HCT116 (cell line): ENCODE measurements at regions not wholly inside any gene's neighbourhood (a gene's known extent, or its start where the extent isn't known, plus 50 kb on each side); places are given as distances from the start of the nearest gene placed in this dataset.

Source experiments
- ATAC-seq: fragments of 200-7000 bp; cut with Tn5 transposase; 2 replicates; pipeline ENCODE4 v1.9.1; 2020; ENCODE audit warnings: mild to moderate bottlenecking, moderate library complexity
- BruUV-seq: library from RNA; stranded (reverse); fragments of 400-500 nt; replicated peaks from 2 replicates; lab custom pipeline; 2021; lab: Mats Ljungman, UMichigan
- CTCF ChIA-PET: fragments of 300-600 bp; sonication (Branson Sonifier 250); formaldehyde crosslinking; loops from one replicate; lab custom pipeline; 2021; ENCODE audit warnings: antibody characterized with exemption; lab: Charles Lee
- POLR2A ChIA-PET: fragments of 300-600, 350-600 bp; sonication (Branson Sonifier 250); formaldehyde crosslinking; loops from one replicate; lab custom pipeline; 2021; ENCODE audit warnings: antibody characterized with exemption; lab: Charles Lee
- RAD21 ChIA-PET, 2 experiments: fragments of 300-600 bp; sonication (Branson Sonifier 250); formaldehyde crosslinking; loops; one replicate each; lab custom pipeline; 2023; ENCODE audit warnings: low total read pairs in 2 of 2; ENCODE audit not compliant: uncharacterized antibody in 2 of 2, unreplicated experiment in 2 of 2, low non-redundant PET in 1 of 2; lab: Charles Lee
- DNase-seq: peaks from one replicate; pipeline ENCODE4 v3.0.0-alpha.2; 2010; ENCODE audit warnings: low read depth, low spot score
- H2AFZ ChIP-seq: fragments of 200-600 bp; shearing (Covaris generic), sonication (generic); 2 replicates; pipeline ENCODE4 v1.6.1; 2017; ENCODE audit warnings: low read depth, mixed run types, mixed read lengths, antibody characterized with exemption, low read length; ENCODE audit not compliant: poor library complexity, severe bottlenecking
- H3K27ac ChIP-seq: 2 replicates; pipeline ENCODE4 v1.5.1; 2012; ENCODE audit warnings: low read depth, low read length
- H3K27me3 ChIP-seq: fragments of 200-600 bp; sonication (generic); 2 replicates; pipeline ENCODE4 v1.6.1; 2016; ENCODE audit warnings: mixed run types, low read length, mixed read lengths; ENCODE audit not compliant: insufficient read depth
- H3K36me3 ChIP-seq, 2 experiments: fragments of 200-500 bp in 1 of 2; fragments of 200-600 bp in 1 of 2; sonication (Bioruptor generic) in 1 of 2; sonication (generic) in 1 of 2; 2 replicates each; pipeline versions ENCODE4 v1.5.1 to v1.6.1; 2014 to 2016; ENCODE audit warnings: low read length in 2 of 2, inconsistent platforms in 1 of 2, mixed read lengths in 1 of 2, mixed run types in 1 of 2; ENCODE audit not compliant: insufficient read depth in 2 of 2, control insufficient read depth in 1 of 2
- H3K4me1 ChIP-seq, 2 experiments: fragments of 200-600 bp in 1 of 2; sonication (generic) in 1 of 2; 2 replicates each; pipeline versions ENCODE4 v1.5.1 to v1.6.1; 2012 to 2017; ENCODE audit warnings: low read length in 2 of 2, inconsistent platforms in 1 of 2, mild to moderate bottlenecking in 1 of 2, mixed read lengths in 1 of 2, mixed run types in 1 of 2, moderate library complexity in 1 of 2; ENCODE audit not compliant: insufficient read depth in 2 of 2, control insufficient read depth in 1 of 2
- H3K4me2 ChIP-seq: fragments of 200-600 bp; sonication (generic); 2 replicates; pipeline ENCODE4 v1.6.1; 2017; ENCODE audit warnings: mixed run types, low read length, mixed read lengths
- H3K4me3 ChIP-seq, 2 experiments: fragments of 200-600 bp in 1 of 2; sonication (generic) in 1 of 2; replicated peaks in 1 of 2; 2 replicates each; pipeline ENCODE4 v1.5.1; 2011 to 2016; ENCODE audit warnings: low read length in 2 of 2, control low read depth in 1 of 2, low read depth in 1 of 2, mild to moderate bottlenecking in 1 of 2, mixed read lengths in 1 of 2, mixed run types in 1 of 2
- H3K79me2 ChIP-seq: fragments of 200-600 bp; sonication (generic); 2 replicates; pipeline ENCODE4 v1.6.1; 2017; ENCODE audit warnings: mild to moderate bottlenecking, mixed run types, low read length, moderate library complexity, mixed read lengths; ENCODE audit not compliant: insufficient read depth
- H3K9ac ChIP-seq: fragments of 200-600 bp; sonication (generic); 2 replicates; pipeline ENCODE4 v1.6.1; 2016; ENCODE audit warnings: low read length, mixed read lengths
- H3K9me2 ChIP-seq: fragments of 200-600 bp; sonication (generic), shearing (Covaris generic); 2 replicates; pipeline ENCODE4 v1.6.1; 2017; ENCODE audit warnings: mixed run types, mild to moderate bottlenecking, moderate library complexity; ENCODE audit not compliant: insufficient read depth
- H3K9me3 ChIP-seq, 2 experiments: fragments of 200-500 bp in 1 of 2; fragments of 200-600 bp in 1 of 2; sonication (Bioruptor generic) in 1 of 2; sonication (generic) in 1 of 2; 2 replicates each; pipeline ENCODE4 v1.6.1; 2014 to 2017; ENCODE audit warnings: low read length in 2 of 2, mixed read lengths in 2 of 2, inconsistent platforms in 1 of 2, low read depth in 1 of 2, mild to moderate bottlenecking in 1 of 2, mixed run types in 1 of 2, moderate library complexity in 1 of 2; ENCODE audit not compliant: control insufficient read depth in 1 of 2, insufficient read depth in 1 of 2
- H4K20me1 ChIP-seq: fragments of 200-600 bp; sonication (generic), shearing (Covaris generic); 2 replicates; pipeline ENCODE4 v1.6.1; 2017; ENCODE audit warnings: mixed run types, mild to moderate bottlenecking, moderate library complexity; ENCODE audit not compliant: insufficient read depth
- POLR2AphosphoS5 ChIP-seq: IDR thresholded peaks from 2 replicates; pipeline ENCODE4 v1.6.1; 2011; ENCODE audit warnings: mild to moderate bottlenecking, low read depth, low read length, moderate library complexity
- RAD21 ChIP-seq: IDR thresholded peaks from 2 replicates; pipeline ENCODE4 v1.6.1; 2012; ENCODE audit warnings: low read depth, mild to moderate bottlenecking
- SP1 ChIP-seq: IDR thresholded peaks from 2 replicates; pipeline ENCODE4 v1.6.1; 2012; ENCODE audit warnings: low read depth
- YY1 ChIP-seq: IDR thresholded peaks from 2 replicates; pipeline ENCODE4 v1.6.1; 2011; ENCODE audit warnings: low read length, low read depth, moderate library complexity, mild to moderate bottlenecking; ENCODE audit not compliant: insufficient replicate concordance; ENCODE audit errors: extremely low read depth
- ZFX ChIP-seq: fragments of 450-650 bp; IDR thresholded peaks from 2 replicates; pipeline ENCODE4 v1.6.1; 2017
- intact Hi-C: fragments of 100-400 bp; cut with micrococcal nuclease; formaldehyde crosslinking; loops from 2 replicates; pipeline ENCODE4 v1.10.0; 2022
- TF ChIP-seq, protein P1 (sequence below), 3 experiments: fragments of 200-600 bp in 1 of 3; sonication (generic) in 1 of 3; IDR thresholded peaks in 2 of 3; conservative IDR thresholded peaks in 1 of 3; 2 replicates each; pipeline ENCODE4 v1.5.1; 2012 to 2017; ENCODE audit warnings: low read depth in 2 of 3, low read length in 2 of 3, antibody characterized with exemption in 1 of 3, borderline replicate concordance in 1 of 3, control low read depth in 1 of 3, mild to moderate bottlenecking in 1 of 3, mixed read lengths in 1 of 3, mixed run types in 1 of 3, moderate library complexity in 1 of 3; ENCODE audit not compliant: insufficient read depth in 1 of 3

DNA sequence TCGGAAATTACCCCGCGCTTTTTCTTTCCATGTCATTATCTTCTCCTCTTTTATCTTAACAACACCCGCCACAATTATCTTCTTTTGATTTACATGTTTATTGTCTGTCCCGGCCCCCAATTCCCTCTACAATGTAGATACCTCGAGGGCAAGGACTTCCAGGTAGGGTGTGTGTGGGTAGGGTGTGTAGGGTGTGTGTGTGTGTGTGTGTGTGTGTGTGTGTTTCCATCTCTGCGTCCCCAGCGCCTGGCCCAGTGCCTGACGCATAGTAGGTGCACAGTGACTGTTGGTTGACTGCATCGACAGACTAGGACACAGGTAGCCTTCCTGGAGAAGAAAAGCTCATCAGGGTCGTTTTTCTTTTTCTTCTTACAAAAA, 103.1 kb downstream of the UCHL1 start:
- intact Hi-C loops: no loop called here
- Histone ChIP-seq H3K9ac (peak overlapping the region; percentile 58), H2AFZ (peak overlapping the region; percentile 70), H3K4me1 (peaks cover 8 to 26% of the 10 kb centered on the region in 2 experiments; a peak in 3 of 4 replicates), H3K27me3 (no peaks in the 10 kb centered on the region), H3K4me2 (peak overlapping the region; percentile 88), H3K9me2 (no peaks in the 10 kb centered on the region), H3K27ac (peak overlapping the region; percentile 41; the same call in 1 of the 2 replicates), H3K9me3 (no peaks in the 10 kb centered on the region), H3K4me3 (peak overlapping the region; percentile 56 to 73), H3K36me3 (no peaks in the 10 kb centered on the region), H4K20me1 (no peaks in the 10 kb centered on the region), H3K79me2 (no peaks in the 10 kb centered on the region)
- ChIA-PET POLR2A (interaction anchor here (0.8 kb wide), 1 partner anchor 554 kb away, joined by 3 read pairs; no protein-coding TSS in a partner anchor), CTCF (no interaction called here), RAD21 (interaction anchor here in 1 of 2 experiments (0.6 kb wide), 1 partner anchor 303 kb away, joined by 4 read pairs; no protein-coding TSS in a partner anchor)
- DNase-seq (no peak), ATAC-seq (no peak)
- BruUV-seq: no TSS peak
- TF ChIP-seq, protein P1, sequence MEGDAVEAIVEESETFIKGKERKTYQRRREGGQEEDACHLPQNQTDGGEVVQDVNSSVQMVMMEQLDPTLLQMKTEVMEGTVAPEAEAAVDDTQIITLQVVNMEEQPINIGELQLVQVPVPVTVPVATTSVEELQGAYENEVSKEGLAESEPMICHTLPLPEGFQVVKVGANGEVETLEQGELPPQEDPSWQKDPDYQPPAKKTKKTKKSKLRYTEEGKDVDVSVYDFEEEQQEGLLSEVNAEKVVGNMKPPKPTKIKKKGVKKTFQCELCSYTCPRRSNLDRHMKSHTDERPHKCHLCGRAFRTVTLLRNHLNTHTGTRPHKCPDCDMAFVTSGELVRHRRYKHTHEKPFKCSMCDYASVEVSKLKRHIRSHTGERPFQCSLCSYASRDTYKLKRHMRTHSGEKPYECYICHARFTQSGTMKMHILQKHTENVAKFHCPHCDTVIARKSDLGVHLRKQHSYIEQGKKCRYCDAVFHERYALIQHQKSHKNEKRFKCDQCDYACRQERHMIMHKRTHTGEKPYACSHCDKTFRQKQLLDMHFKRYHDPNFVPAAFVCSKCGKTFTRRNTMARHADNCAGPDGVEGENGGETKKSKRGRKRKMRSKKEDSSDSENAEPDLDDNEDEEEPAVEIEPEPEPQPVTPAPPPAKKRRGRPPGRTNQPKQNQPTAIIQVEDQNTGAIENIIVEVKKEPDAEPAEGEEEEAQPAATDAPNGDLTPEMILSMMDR (IDR thresholded peaks at IDR 0.05 in 2 of 3, conservative IDR thresholded peaks at IDR 0.05 in 1 of 3; ENCODE audit: borderline replicate concordance in 1 of 3, insufficient read depth in 1 of 3, low read depth in 2 of 3, low read length in 2 of 3): no peak
- TF ChIP-seq YY1: no peak
- TF ChIP-seq SP1: no peak

DNA sequence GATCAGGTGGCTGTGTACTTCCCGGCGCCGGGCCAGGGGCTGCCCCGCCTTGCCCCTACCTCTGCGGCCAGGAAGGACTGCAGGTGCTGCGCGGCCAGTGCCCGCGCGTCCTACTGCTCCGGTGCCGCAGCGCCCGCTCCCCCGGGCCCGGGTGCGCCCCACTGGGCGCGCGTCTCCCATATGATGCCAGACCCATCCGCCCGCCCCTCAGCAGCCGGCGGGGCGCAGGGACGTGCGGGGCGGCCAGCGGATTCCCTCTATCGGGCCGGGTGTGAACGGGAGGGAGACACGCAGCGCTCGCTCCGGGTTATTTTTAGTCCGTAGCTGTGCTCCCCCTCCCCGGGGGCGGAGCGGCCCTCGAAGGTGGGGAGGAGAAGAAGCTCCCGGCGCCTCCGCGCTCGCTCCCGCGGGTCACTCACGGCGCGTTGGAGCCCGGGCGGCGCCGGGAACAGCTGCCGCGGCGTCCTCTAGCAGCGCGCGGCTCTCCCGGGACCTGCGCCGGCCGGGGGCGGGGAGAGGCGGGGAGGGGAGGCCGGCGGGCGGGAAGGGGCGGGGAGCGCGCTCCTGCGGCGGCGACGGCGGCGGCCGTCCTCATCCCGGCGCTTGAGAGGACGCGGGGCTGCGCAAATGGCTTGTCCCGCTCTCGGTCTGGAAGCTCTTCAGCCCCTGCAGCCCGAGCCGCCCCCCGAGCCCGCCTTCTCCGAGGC, 103.6 kb downstream of the UCHL1 start:
- Histone ChIP-seq H3K79me2 (no peaks in the 10 kb centered on the region), H2AFZ (peak overlapping the region; percentile 70), H3K27ac (peak overlapping the region; percentile 41; the same call in 1 of the 2 replicates), H3K27me3 (no peaks in the 10 kb centered on the region), H3K9ac (peak overlapping the region; percentile 58), H3K9me3 (no peaks in the 10 kb centered on the region), H3K9me2 (no peaks in the 10 kb centered on the region), H3K4me3 (peak overlapping the region; percentile 56 to 73), H3K4me2 (peak overlapping the region; percentile 88), H3K36me3 (no peaks in the 10 kb centered on the region), H4K20me1 (no peaks in the 10 kb centered on the region), H3K4me1 (peaks cover 8 to 26% of the 10 kb centered on the region in 2 experiments; a peak in 3 of 4 replicates)
- intact Hi-C loops: no loop called here
- ChIA-PET POLR2A (interaction anchor here (0.7 to 0.8 kb wide), 2 partner anchors 16 to 553 kb away, joined by 3 read pairs; no protein-coding TSS in a partner anchor), CTCF (no interaction called here), RAD21 (no interaction called here)
- TF ChIP-seq YY1: peak; percentile 2
- TF ChIP-seq ZFX: peak; percentile 16; the same call in 1 of the 2 replicates
- peak; percentile 60 for TF ChIP-seq POLR2AphosphoS5
- TF ChIP-seq RAD21: 0 out of 2 replicates have a peak, but pooled peaks have one; percentile 6
- TF ChIP-seq SP1: no peak
- peak; percentile 87 for ATAC-seq
- BruUV-seq: no TSS peak
- no peak for DNase-seq
